Mucosa of gallbladder (tissue), 1 donor: ENCODE measurements at regions not wholly inside any gene's neighbourhood (a gene's known extent, or its start where the extent isn't known, plus 50 kb on each side); places are given as distances from the start of the nearest gene placed in this dataset.

ENCODE experiments used
- DNase-seq: peaks from one replicate; pipeline ENCODE4 v3.0.0-alpha.2; 2020; ENCODE audit warnings: low spot score
- donor health status: DM: no; HTN: no; CAD: no.

GRCh38 chr6:121499666-121500065 is 64.2 kb downstream of the GJA1 start:
- no peak for DNase-seq

- no peak for DNase-seq
Observed at GRCh38 chr6:121503589-121503991, 68.1 kb downstream of the GJA1 start.

GRCh38 chr6:121504227-121504626 is 68.8 kb downstream of the GJA1 start:
- peak; percentile 30 for DNase-seq

GRCh38 chr6:121505284-121505683 is 69.8 kb downstream of the GJA1 start:
- no peak for DNase-seq

GRCh38 chr6:121506761-121507754 is 71.6 kb downstream of the GJA1 start:
- no peak for DNase-seq

GRCh38 chr6:121510568-121511177 is 75.2 kb downstream of the GJA1 start:
- DNase-seq, result no peak

- no peak for DNase-seq
Observed at GRCh38 chr6:121515630-121516265, 80.3 kb downstream of the GJA1 start.

- DNase-seq, result no peak
Observed at GRCh38 chr6:121516331-121516730, 80.9 kb downstream of the GJA1 start.

GRCh38 chr6:121520337-121521163 is 85.1 kb downstream of the GJA1 start:
- DNase-seq, result no peak

GRCh38 chr6:121521164-121521555 is 85.7 kb downstream of the GJA1 start:
- DNase-seq, result no peak

GRCh38 chr6:121522265-121522664 is 86.8 kb downstream of the GJA1 start:
- peak; percentile 23 for DNase-seq

GRCh38 chr6:121522771-121523386 is 87.4 kb downstream of the GJA1 start:
- DNase-seq, result no peak

GRCh38 chr6:121523628-121524027 is 88.2 kb downstream of the GJA1 start:
- no peak for DNase-seq

GRCh38 chr6:121526282-121526681 is 90.8 kb downstream of the GJA1 start:
- DNase-seq, result no peak

- no peak for DNase-seq
Observed at GRCh38 chr6:121531658-121532169, 96.3 kb downstream of the GJA1 start.

GRCh38 chr6:121533321-121533841 is 97.9 kb downstream of the GJA1 start:
- no peak for DNase-seq

GRCh38 chr6:121535777-121536176 is 100.3 kb downstream of the GJA1 start:
- DNase-seq, result no peak

GRCh38 chr6:121536345-121536744 is 100.9 kb downstream of the GJA1 start:
- no peak for DNase-seq

- no peak for DNase-seq
Observed at GRCh38 chr6:121539439-121539838, 104.0 kb downstream of the GJA1 start.

GRCh38 chr6:121540210-121540609 is 104.8 kb downstream of the GJA1 start:
- DNase-seq, result no peak

GRCh38 chr6:121544691-121545090 is 109.2 kb downstream of the GJA1 start:
- DNase-seq, result no peak
